CD4-positive, alpha-beta T cell treated with Interleukin-15 for 4 hours (primary cell): ENCODE measurements at regions not wholly inside any gene's neighbourhood (a gene's known extent, or its start where the extent isn't known, plus 50 kb on each side); places are given as distances from the start of the nearest gene placed in this dataset.
"Not testable (repeated sequence)": the region's sequence is repeated elsewhere in the genome, so short reads cannot be mapped to it uniquely, and the experiment has no call there.

Experiments
- DNase-seq: peaks from one replicate; pipeline ENCODE4 v3.0.0-alpha.2; 2020; ENCODE audit warnings: low spot score

- no peak for DNase-seq
These were observed 99.5 kb downstream of the FMR1NB start for GRCh38 chrX:148080593-148080992.

GRCh38 chrX:148084611-148085010, 103.5 kb downstream of the FMR1NB start:
- DNase-seq, result no peak

GRCh38 chrX:148120151-148120550, 139.0 kb downstream of the FMR1NB start:
- no peak for DNase-seq

DNA sequence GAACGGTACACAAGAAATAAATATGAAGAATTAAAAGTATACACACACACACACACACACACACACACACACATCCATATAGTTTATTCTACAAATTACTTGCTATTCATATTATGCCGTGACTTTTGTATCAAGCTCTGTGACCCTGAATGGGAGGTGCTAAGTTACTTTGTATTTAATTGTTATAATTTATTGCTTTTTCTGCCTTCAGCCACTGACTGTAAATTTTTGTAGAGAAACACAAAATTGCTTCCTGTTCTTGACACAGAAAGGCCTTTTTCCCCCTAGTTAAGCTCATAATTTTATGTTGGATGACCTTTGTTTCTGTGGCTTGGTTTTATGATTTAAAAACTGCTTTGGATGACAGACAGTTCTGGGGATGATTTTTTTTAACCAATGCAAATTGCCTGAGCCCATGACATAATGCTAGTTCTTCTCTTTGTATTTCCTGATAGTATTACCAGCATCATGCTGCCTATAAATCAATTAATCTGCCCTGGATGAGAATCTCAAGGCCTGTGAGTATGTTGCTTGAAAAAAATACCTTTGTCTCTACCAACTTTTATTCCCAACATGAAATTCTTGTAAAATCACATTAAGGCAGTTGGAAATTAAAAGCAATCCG, 140.0 kb downstream of the FMR1NB start:
- DNase-seq, result no peak

DNA sequence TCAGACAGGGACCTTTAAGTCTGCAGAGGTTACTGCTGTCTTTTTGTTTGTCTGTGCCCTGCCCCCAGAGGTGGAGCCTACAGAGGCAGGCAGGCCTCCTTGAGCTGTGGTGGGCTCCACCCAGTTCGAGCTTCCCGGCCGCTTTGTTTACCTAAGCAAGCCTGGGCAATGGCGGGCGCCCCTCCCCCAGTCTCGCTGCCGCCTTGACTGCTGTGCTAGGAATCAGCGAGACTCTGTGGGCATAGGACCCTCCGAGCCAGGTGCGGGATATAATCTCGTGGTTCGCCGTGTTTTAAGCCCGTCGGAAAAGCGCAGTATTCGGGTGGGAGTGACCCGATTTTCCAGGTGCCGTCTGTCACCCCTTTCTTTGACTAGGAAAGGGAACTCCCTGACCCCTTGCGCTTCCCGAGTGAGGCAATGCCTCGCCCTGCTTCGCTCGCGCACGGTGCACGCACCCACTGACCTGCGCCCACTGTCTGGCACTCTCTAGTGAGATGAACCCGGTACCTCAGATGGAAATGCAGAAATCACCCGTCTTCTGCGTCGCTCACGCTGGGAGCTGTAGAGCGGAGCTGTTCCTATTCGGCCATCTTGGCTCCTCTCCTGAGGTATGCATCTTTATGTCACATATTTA, 147.9 kb downstream of the FMR1NB start:
- DNase-seq, result not testable (repeated sequence)

GRCh38 chrX:148133105-148133725, 152.1 kb downstream of the FMR1NB start:
- peak; percentile 0 for DNase-seq

DNA sequence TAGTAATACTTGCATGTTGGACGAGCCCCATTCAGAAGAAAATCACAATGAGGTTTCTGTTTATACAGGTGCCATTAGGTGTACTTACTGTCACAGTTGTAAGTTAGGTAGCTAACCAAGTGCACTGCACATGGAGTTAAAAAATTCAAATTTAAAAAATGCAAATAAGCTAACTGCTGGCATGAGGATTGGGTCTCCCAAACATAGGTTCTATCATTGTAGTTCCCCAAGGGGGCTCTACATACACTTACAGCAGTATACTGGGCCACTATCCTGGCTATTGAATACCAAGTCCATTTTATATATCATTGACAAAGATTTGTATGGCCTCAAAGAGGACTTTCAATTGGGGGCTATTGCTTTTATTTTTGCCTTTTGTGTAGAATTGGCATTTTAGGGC, 153.4 kb downstream of the FMR1NB start:
- DNase-seq, result no peak

GRCh38 chrX:148135738-148136137, 154.6 kb downstream of the FMR1NB start:
- no peak for DNase-seq

DNA sequence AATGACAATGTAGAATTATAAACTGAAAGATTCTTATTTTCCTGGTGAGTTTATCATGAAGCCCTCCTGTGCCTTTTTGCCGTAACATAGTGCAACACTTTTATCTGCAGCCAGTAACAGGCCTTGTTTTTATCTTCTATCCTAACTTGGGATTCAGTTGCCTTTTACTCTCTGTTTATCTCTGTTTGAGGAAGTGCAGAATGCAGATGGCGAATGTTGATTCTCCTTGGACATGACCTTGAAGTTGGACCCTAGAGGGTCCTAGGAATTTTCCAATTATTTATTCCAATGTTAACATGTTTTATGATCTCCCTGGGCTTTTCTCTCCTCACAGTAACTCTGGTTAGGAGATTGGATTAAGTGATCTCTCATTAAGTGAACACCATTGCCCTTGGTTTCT, 165.0 kb downstream of the FMR1NB start:
- no peak for DNase-seq

GRCh38 chrX:148156986-148157385, 175.8 kb downstream of the FMR1NB start:
- DNase-seq, result no peak

GRCh38 chrX:148159796-148160195, 178.7 kb downstream of the FMR1NB start:
- DNase-seq, result no peak

GRCh38 chrX:148161701-148162100, 180.6 kb downstream of the FMR1NB start:
- DNase-seq, result no peak

DNA sequence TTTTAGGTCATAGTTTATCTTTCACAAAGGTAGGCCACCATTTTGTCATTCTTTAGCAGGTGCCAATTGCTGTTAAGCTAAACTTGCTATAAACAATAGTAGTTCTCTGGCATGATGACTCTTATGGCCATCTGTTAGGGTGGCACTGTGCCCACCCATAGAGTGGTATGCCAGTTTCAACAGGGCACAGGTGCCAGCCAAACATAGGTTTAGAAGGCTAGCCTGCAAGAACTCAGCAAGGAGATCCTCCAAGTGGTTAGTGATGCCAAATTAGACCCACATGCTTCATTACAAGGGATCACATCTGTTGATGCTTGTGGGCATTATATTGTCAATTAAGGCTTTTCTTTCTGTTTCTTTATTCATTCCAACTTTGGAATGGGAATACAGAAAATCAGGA, 204.5 kb downstream of the FMR1NB start:
- no peak for DNase-seq

- no peak for DNase-seq
These were observed 211.4 kb downstream of the FMR1NB start for GRCh38 chrX:148192547-148192946.

- no peak for DNase-seq
These were observed 212.6 kb downstream of the FMR1NB start for GRCh38 chrX:148193759-148194158.

DNA sequence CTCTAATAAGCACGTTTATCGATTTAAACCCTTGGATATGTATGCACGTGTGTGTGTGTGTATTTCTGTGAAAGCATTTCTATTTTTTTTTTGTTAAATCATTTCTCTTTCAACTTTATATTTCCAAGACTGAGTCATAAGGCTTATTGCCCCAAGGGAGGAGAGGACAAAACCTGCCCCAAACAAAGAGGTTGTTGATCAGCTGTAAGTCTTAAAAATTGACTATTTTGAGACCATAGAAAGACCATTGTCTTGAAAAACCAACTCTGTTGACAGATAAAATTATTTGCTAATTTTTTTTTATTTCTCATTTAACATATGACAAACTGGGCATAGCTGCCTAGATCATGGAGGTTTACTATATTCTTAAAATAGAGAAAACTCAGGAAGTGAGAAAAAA, 222.4 kb downstream of the FMR1NB start:
- DNase-seq, result no peak

GRCh38 chrX:148204195-148204594, 223.1 kb downstream of the FMR1NB start:
- no peak for DNase-seq

DNA sequence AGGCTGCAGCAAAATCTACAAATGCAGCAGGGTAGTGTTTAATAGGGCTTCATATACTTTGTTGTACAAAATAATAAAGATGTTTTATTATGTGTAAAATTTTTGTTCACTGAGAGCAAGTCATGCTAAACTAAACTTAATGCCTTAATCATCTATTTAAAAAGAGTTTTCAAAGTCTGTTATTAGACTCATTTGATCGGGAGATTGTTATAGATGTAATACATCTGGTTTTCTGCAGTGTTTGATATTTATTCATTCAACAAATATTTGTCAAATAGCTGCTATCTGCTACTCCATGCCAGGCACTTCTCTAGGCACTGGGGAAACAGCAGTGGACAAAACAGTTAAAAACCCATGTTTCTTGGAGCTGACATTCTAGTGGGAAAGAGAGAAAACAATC, 233.6 kb downstream of the FMR1NB start:
- DNase-seq, result no peak

GRCh38 chrX:148215726-148216125, 234.6 kb downstream of the FMR1NB start:
- DNase-seq, result no peak

DNA sequence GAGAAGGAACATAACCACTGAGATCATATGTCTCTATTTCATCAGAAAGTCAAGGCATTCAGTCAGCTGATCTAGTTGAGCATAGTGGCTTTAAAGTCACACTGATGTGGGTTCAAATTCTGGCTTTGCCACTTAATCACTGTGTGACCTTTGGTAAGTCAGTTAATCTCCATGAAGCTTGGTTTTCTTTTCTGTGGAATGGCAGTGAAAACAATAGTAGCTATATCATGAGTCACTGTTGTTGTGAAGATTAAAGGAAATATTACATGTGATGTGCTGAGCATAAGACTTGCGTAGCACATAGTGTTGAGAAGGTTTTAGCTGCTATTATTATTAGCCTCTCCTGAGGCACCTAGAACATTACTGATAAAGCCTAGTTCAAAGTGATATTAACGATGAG, 242.2 kb downstream of the FMR1NB start:
- no peak for DNase-seq

DNA sequence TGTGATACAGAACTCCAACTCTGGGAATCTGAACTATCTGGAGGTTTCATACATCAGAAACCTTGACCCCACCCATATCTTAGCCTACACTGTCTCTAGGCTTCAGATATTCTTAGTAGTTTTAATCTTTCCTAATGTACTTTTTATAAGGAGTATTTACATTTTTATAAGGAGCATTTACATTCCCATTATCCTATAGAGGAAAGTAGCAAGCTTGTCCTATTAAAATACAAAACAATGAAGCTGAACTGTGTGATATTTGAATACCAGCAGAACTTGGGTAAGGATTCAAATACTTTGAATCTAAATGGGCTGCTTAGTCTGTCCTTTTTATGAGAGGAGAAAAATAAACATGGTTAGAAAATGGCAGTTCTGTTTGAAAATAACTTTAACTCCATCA, 247.4 kb downstream of the FMR1NB start:
- DNase-seq, result no peak

- DNase-seq, result no peak
These were observed 248.7 kb downstream of the FMR1NB start for GRCh38 chrX:148229801-148230303.

DNA sequence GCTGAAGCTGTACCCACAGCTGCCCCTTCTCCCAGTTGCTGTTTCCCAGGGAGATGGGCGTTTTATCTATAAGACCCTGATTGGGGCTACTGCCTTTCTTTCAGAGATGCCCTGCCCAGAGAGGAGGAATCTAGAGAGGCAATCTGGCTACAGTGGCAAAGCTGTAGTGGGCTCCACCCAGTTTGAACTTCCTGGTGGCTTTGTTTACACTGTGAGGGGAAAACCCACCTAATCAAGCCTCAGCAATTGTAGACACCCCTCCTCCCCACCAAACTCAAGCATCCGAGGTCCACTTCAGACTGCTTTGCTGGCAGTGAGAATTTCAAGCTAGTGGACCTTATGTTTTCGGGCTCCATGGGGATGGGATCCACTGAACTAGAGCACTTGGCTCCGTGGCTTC, 240.4 kb upstream of the AFF2 start:
- DNase-seq, result no peak

DNA sequence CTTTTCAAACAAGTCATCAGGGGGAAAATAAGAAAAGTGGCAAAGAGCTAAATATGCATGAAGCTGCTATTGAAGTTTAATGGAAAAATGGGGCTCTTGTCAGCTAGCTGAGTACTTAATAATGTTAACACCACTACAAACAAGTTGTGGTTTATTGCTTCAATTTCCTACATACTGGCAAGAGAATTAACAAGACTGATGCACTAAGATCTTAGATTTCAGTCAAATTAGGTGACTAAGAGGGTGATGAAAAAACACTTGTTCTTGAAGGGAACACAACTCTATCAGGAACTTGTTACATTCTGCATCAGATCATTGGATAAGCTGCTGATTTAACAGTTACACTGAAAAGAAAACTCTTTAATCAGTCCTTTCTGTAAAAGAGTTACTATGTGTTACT, 234.6 kb upstream of the AFF2 start:
- DNase-seq, result no peak
